EH (cell line): ENCODE measurements at regions not wholly inside any gene's neighbourhood (a gene's known extent, or its start where the extent isn't known, plus 50 kb on each side); places are given as distances from the start of the nearest gene placed in this dataset.
"Not testable (repeated sequence)": the region's sequence is repeated elsewhere in the genome, so short reads cannot be mapped to it uniquely, and the experiment has no call there.

ENCODE experiments used
- DNase-seq: peaks from one replicate; pipeline ENCODE4 v3.0.0-alpha.2; 2015; ENCODE audit warnings: low read depth

GRCh38 chr20:29320216-29320949 lies 1937.1 kb upstream of the DEFB115 start:
- DNase-seq, result not testable (repeated sequence)

GRCh38 chr20:29323631-29324515 lies 1933.6 kb upstream of the DEFB115 start:
- not testable (repeated sequence) for DNase-seq

DNA sequence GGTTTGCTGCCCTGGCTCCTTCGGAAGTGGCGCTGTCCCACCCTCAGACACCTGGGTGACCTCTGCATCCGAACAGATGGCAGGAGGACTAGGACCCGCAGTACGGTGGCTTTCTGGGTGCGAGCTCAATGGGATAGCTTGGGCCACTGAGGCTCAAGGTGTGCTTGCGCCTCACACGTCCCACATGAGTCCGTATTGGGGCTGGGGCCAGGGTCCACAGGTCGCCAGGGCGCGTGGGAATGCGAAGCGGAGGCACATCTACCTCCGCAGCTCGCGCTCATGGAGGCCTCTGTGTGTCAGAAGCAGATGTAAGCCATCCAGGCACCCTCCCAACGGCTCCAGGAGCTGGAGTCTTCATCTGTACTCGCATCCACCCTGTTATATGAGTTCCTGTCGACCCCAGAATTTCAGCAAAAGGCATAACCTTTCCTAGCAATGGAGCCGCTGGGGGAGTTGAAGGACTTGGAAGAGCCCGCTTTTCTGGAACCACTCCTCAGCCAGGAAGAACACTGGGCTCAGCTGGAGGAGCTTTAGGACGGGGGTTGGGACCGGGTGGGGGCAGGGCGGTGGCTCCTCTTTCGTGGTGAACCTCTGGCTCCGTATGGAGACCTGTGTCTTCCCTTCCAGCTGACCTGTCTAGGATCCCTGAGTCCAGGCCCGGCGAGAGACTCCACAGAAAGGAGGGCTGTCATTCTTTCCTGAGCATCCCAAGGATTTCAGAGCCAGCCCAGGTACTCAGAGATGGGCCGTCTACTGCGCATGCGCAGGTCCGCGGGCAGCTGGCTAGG lies 1932.8 kb upstream of the DEFB115 start:
- DNase-seq, result not testable (repeated sequence)

- DNase-seq, result no peak
These were observed 1932.2 kb upstream of the DEFB115 start for GRCh38 chr20:29325304-29325640.

DNA sequence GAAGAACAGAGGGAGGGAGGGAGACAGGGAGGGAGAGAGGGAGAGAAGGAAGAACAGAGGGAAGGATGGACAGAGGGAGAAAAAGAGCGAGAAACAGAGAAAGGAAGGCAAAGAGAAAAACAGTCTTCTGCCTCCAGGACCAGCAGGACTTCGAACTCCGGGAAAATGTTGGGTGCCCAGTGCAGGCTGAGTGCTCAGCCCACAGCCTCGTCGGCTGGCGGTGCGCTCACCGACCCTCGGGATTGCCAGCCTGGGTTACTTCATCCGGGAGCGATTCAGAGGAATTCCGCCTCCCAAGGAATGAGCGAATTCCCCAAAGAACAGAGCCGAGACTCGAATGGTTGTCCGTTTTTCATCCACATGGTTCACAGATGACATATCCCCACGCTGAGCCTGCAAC lies 1931.7 kb upstream of the DEFB115 start:
- DNase-seq, result not testable (repeated sequence)

DNA sequence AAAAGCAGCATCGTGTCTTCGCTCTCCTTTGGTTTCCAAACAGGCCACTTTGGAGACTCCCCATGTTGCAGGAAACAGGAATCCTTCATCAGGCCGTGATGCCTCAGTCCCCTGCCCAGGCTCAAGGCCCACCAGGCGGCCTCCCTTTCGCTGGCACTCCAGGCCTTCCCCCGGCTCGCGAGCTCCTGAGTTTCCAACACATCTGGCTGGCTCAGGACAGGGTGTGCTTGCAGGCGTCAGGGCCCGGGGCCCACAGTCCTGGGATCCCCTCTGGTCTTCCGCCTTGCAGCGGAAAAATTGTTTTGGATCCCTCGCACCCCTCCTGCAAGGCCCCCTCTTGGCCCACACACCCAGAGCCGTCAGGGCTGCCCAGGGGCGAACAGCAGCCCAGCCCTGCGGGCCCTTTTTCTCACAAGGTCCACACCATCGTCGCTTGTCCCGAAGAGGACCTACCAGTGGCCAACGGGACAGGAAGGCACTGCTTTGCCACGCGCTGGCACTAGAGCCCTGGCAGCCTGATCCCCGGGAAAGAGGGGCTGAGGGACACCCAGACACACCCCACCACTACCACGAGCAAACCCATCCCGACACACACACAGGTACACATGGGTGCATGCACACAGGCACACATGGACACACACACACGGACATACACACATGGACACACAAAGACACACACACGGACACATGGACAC lies 1930.9 kb upstream of the DEFB115 start:
- no peak for DNase-seq

GRCh38 chr20:29327600-29328420 lies 1929.7 kb upstream of the DEFB115 start:
- DNase-seq, result not testable (repeated sequence)

GRCh38 chr20:29330429-29331115 lies 1926.9 kb upstream of the DEFB115 start:
- not testable (repeated sequence) for DNase-seq

DNA sequence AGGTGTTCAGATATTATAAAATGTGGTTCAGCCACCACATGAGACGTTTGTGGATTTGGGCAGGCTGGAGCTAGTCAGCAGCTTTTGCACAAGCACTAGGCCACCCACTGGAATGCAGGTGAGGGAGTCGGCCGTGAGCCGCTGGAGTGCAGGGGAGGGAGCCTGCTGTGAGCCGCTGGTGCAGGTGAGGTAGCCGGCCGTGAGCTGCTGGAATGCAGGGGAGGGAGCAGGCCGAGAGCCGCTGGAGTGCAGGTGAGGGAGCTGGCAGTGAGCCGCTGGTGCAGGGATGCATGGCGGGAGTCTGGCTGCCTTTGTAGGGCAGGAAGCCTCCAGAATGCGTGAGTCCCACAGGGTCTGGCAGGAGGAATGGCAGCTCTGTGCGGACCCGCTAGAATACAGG lies 1907.6 kb upstream of the DEFB115 start:
- DNase-seq, result no peak

- DNase-seq, result not testable (repeated sequence)
These were observed 1881.5 kb upstream of the DEFB115 start for GRCh38 chr20:29375937-29376336.

DNA sequence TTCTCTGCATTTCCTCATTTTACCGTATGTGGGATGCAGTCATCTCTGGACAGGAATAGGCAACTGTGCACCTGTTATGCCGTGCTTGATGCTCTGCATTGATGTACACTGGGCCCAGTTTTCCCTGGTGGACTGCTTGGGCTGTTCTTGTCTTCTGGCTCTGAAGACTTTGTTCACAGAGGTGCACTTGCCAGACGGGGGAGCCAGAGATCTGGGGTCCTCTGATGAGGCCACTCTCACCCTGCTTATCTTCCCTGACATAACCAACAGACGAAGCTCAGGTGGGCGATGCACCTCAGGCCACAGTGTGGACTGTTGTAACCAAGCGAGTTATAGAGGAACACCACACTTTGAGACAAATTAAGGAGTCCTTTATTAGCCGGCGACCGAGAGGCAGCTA lies 1864.6 kb upstream of the DEFB115 start:
- not testable (repeated sequence) for DNase-seq

DNA sequence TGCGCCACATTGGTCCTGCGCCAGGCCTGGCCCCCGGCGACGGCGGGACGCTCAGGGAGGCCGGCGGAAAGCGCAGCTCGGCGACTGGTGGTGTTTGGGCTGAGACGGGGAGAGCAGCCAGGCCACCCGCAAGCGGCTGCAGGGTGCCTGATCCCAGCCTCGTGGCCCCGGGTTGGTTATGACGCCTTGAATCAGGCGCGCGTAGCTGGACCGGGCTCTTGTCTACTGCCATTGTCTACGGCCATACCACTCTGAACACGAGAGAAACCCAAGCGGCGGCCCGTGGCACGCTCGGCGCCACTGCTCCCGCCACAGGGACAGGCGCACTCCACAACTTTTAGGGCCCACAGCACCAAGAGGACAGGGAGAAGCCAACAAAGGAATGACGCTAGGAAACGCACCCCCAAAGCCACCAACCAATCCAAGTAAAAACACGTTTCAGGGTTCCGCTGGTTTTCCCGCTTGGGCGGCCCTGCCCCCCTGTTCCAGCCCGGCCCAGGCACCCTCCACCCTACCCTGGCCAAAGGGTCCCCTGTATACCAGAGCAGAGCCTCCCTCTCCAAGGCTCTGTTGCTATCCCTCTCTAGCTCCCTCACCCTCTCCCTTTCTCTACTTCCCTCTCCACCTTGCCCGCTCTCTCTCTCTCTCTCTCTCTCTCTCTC lies 1849.3 kb upstream of the DEFB115 start:
- DNase-seq, result no peak

DNA sequence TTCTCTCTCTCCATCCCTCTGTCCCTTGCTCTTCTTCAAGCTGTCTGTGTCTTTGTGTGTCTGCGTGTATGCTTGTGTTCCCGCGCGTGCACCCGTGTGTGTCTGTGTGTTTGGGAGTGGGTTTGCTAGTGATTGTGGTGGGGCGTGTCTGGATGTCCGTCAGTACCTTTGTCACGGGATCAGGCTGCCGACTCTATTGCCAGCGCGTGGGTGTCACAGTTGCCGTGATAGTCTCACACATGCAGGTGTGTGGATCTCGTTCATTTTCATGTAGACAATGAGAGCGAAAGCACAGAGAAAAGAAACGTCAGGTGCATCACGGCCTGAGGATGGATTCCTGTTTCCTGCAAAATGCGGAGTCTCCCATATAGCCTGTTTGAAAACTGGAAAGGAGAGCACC lies 1848.8 kb upstream of the DEFB115 start:
- DNase-seq, result not testable (repeated sequence)

DNA sequence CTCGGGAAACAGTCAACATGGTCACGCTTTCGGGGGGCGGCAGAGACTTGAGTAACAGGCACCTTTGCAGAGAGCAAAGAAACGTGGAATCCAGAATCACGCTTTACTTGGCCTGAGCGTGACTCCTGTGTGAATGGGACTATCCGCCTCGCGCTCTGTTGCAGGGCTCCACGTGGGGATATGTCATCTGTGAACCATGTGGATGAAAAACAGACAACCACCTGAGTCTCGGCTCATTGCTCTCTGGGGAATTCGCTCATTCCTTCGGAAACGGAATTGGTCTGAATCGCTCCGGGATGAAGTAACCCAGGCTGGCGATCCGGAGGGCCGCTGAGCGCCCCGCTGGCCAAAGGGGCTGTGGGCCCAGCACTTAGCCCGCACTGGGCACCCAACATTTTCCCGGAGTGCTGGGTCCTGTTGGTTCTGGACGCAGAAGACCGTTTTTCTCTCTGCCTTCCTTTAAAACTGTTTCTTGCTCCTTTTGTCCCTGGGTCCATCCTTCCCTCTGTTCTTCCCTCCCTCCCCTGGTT lies 1848.2 kb upstream of the DEFB115 start:
- DNase-seq, result not testable (repeated sequence)

- DNase-seq, result no peak
These were observed 1847.3 kb upstream of the DEFB115 start for GRCh38 chr20:29409833-29410805.

DNA sequence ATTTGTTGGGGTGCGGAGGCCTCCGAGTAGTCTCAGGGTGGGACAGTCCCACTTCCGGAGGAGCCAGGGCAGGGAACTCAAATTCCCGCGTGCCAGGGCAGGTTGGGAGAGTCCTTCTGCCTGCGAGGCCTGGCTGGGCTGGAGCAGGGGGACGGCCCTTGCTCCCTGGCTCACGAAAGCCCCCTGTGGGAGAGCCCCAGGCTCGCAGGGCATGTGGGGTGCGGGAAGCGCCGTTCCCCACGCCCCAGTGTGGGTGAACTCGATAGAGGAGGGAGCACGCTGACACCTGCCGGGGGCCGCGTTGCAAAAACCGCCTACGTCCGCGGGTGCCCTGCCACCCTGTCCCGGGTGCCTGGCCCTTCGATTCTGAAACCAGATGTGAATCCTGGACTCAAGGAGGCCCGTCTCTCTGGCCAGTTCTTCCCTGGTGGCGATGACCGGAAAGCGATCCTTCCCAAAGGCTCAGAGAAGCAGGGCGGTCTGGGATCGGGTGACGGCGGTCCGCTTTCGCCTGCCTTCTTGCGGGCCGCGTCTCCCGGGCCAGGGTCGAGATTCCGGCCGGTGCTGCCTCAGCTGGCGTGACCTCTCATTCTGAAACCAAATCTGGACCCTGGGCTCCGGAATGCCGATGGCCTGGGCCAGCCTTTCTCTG lies 1846.5 kb upstream of the DEFB115 start:
- no peak for DNase-seq

DNA sequence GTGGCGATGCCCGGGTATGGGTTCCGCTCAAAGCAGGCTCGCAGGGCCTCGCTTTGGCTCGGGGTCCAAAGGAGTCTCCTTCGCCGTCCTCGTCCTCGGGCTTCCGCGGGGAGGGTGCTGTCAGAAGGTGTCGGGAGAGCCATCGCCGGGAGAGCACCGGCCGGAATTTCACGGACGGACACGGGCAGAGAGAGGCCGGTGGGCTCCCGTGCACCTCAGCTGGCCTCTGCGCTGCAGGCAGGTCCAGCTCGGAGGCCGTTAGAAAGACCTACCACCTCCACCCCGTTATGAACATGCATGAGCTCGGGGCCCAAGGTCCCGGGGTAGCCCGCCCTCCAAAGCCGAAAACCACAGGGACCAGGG lies 1846.0 kb upstream of the DEFB115 start:
- not testable (repeated sequence) for DNase-seq

DNA sequence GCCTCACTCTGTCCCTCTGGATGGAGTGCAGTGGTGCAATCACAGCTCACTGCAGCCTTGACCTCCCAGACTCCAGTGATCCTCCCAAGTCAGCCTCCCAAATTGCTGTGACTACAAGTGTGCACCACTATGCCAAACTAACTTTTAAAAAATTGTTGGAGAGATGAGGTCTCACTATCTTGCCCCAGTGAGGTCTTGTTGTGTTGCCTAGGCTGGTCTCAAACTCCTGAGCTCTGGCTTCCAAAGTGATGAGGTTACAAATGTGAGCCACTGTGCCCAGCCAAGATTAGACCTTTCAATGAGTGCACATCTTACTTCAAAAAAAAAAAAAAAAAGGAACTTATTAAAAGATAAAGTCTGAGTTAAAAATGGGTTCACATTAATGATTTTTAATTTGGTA lies 1838.1 kb upstream of the DEFB115 start:
- no peak for DNase-seq
